Chondrocyte (in vitro differentiated cells): ENCODE measurements at regions not wholly inside any gene's neighbourhood (a gene's known extent, or its start where the extent isn't known, plus 50 kb on each side); places are given as distances from the start of the nearest gene placed in this dataset.

Experiments
- DNase-seq: peaks from one replicate; pipeline ENCODE4 v3.0.0; 2021; ENCODE audit warnings: mixed read lengths, low spot score
- H3K27ac Mint-ChIP-seq: one replicate; pipeline ENCODE4 v1.8.0; 2021; ENCODE audit warnings: mild to moderate bottlenecking, moderate library complexity, mixed read lengths; ENCODE audit not compliant: unreplicated experiment
- H3K27me3 Mint-ChIP-seq: 2 replicates; pipeline ENCODE4 v1.8.0; 2021; ENCODE audit warnings: low read depth, mixed read lengths
- H3K36me3 Mint-ChIP-seq: 2 replicates; pipeline ENCODE4 v1.8.0; 2021; ENCODE audit warnings: low read depth, mixed read lengths
- H3K4me1 Mint-ChIP-seq: 2 replicates; pipeline ENCODE4 v1.8.0; 2021; ENCODE audit warnings: low read depth, mild to moderate bottlenecking, mixed read lengths
- H3K4me3 Mint-ChIP-seq: one replicate; pipeline ENCODE4 v1.8.0; 2021; ENCODE audit warnings: mild to moderate bottlenecking, moderate library complexity, mixed read lengths; ENCODE audit not compliant: unreplicated experiment
- H3K9me3 Mint-ChIP-seq: 2 replicates; pipeline ENCODE4 v1.8.0; 2021; ENCODE audit warnings: low read depth, mixed read lengths
- CTCF ChIP-seq: fragments of 200-600 bp; sonication (generic); IDR thresholded peaks from 2 replicates; pipeline ENCODE4 v1.5.0; 2021; ENCODE audit warnings: antibody characterized with exemption, mild to moderate bottlenecking, moderate library complexity

GRCh38 chr6:165925474-165926156 is 242.0 kb downstream of the TBXT start:
- H3K27ac Mint-ChIP-seq, result no peak overlapping the region
- DNase-seq, result no peak
- no peaks in the 10 kb centered on the region for H3K27me3 Mint-ChIP-seq
- H3K36me3 Mint-ChIP-seq, result no peaks in the 10 kb centered on the region
- H3K9me3 Mint-ChIP-seq, result no peaks in the 10 kb centered on the region
- peaks cover 17% of the 10 kb centered on the region for H3K4me1 Mint-ChIP-seq
- no peak overlapping the region for H3K4me3 Mint-ChIP-seq
- no peak for TF ChIP-seq CTCF

- Mint-ChIP-seq H3K4me1 (peaks cover 17% of the 10 kb centered on the region), H3K27me3 (no peaks in the 10 kb centered on the region), H3K27ac (peak overlapping the region; percentile 23), H3K36me3 (no peaks in the 10 kb centered on the region), H3K4me3 (no peak overlapping the region), H3K9me3 (no peaks in the 10 kb centered on the region)
- TF ChIP-seq CTCF, result peak; percentile 38
- no peak for DNase-seq
Measured at GRCh38 chr6:165922309-165922794, 245.3 kb downstream of the TBXT start.

GRCh38 chr6:165920896-165921671 is 246.6 kb downstream of the TBXT start:
- Mint-ChIP-seq H3K36me3 (no peaks in the 10 kb centered on the region), H3K4me1 (peaks cover 17% of the 10 kb centered on the region), H3K9me3 (no peaks in the 10 kb centered on the region), H3K27ac (no peak overlapping the region), H3K4me3 (no peak overlapping the region), H3K27me3 (no peaks in the 10 kb centered on the region)
- no peak for TF ChIP-seq CTCF
- DNase-seq, result no peak

GRCh38 chr6:165917576-165917975 is 250.1 kb downstream of the TBXT start:
- Mint-ChIP-seq H3K9me3 (no peaks in the 10 kb centered on the region), H3K4me1 (peaks cover 14% of the 10 kb centered on the region), H3K27me3 (no peaks in the 10 kb centered on the region), H3K36me3 (no peaks in the 10 kb centered on the region), H3K27ac (no peak overlapping the region), H3K4me3 (no peak overlapping the region)
- DNase-seq, result no peak
- no peak for TF ChIP-seq CTCF

GRCh38 chr6:165915022-165915770 is 252.2 kb upstream of the PDE10A start:
- H3K9me3 Mint-ChIP-seq, result no peaks in the 10 kb centered on the region
- no peak for DNase-seq
- H3K4me3 Mint-ChIP-seq, result no peak overlapping the region
- H3K36me3 Mint-ChIP-seq, result no peaks in the 10 kb centered on the region
- TF ChIP-seq CTCF, result no peak
- peaks cover 8% of the 10 kb centered on the region for H3K4me1 Mint-ChIP-seq
- no peaks in the 10 kb centered on the region for H3K27me3 Mint-ChIP-seq
- no peak overlapping the region for H3K27ac Mint-ChIP-seq
